GM12878 (cell line): ENCODE measurements at regions not wholly inside any gene's neighbourhood (a gene's known extent, or its start where the extent isn't known, plus 50 kb on each side); places are given as distances from the start of the nearest gene placed in this dataset.

Experiments
- ATAC-seq: fragments of 200-7000 bp; cut with Tn5 transposase; 3 replicates; pipeline ENCODE4 v1.9.1; 2020; ENCODE audit warnings: mild to moderate bottlenecking, moderate library complexity
- BruUV-seq: library from RNA; stranded (reverse); fragments of 400-500 nt; replicated peaks from 2 replicates; lab custom pipeline; 2021; lab: Mats Ljungman, UMichigan
- CTCF ChIA-PET: fragments of 300-600 bp; sonication (Branson Sonifier 250); formaldehyde crosslinking; extraction: SDS; loops from one replicate; lab custom pipeline; 2021; ENCODE audit warnings: inconsistent platforms; lab: Yijun Ruan, JAX
- POLR2A ChIA-PET: fragments of 350-600 bp; formaldehyde crosslinking; extraction: SDS; loops from one replicate; lab custom pipeline; 2021; ENCODE audit warnings: inconsistent platforms; lab: Charles Lee
- RAD21 ChIA-PET: fragments of 300-600 bp; sonication (Branson Sonifier 250); formaldehyde crosslinking; loops from one replicate; lab custom pipeline; 2023; ENCODE audit warnings: antibody characterized with exemption; ENCODE audit not compliant: unreplicated experiment; lab: Charles Lee
- SMC1A ChIA-PET: fragments of 300-600 bp; sonication (Branson Sonifier 250); formaldehyde crosslinking; loops from one replicate; lab custom pipeline; 2023; ENCODE audit not compliant: unreplicated experiment, uncharacterized antibody; lab: Charles Lee
- DNase-seq: peaks from one replicate; pipeline ENCODE4 v3.0.0-alpha.2; 2011; ENCODE audit warnings: low read depth, low spot score
- FAIRE-seq: peaks from 3 replicates; lab custom pipeline; 2011; peaks lifted over from hg19 to GRCh38; lab: Jason Lieb, UNC
- H2AFZ ChIP-seq: 2 replicates; pipeline ENCODE4 v1.6.0; 2011; ENCODE audit warnings: low read depth, low read length, control low read depth; ENCODE audit not compliant: control insufficient read depth
- H3K27ac ChIP-seq: 2 replicates; pipeline ENCODE4 v1.5.1; 2011; ENCODE audit warnings: control low read depth; ENCODE audit not compliant: control insufficient read depth, insufficient read depth
- H3K27me3 ChIP-seq, 2 experiments: replicated peaks in 1 of 2; 2 replicates each; pipeline versions ENCODE4 v1.6.0 to v1.6.1; 2011; ENCODE audit warnings: low read length in 1 of 2; ENCODE audit not compliant: control insufficient read depth in 2 of 2, insufficient read depth in 2 of 2
- H3K36me3 ChIP-seq, 2 experiments: 2 replicates each; pipeline ENCODE4 v1.5.1; 2011; ENCODE audit warnings: low read length in 1 of 2; ENCODE audit not compliant: control insufficient read depth in 2 of 2, insufficient read depth in 2 of 2
- H3K4me1 ChIP-seq: 2 replicates; pipeline ENCODE4 v1.6.1; 2011; ENCODE audit warnings: mild to moderate bottlenecking, low read length, moderate library complexity, mixed read lengths; ENCODE audit not compliant: control insufficient read depth, insufficient read depth
- H3K4me2 ChIP-seq: 2 replicates; pipeline ENCODE4 v1.6.0; 2011; ENCODE audit warnings: control low read depth; ENCODE audit not compliant: control insufficient read depth, insufficient read depth
- H3K4me3 ChIP-seq: fragments of 200-600 bp; sonication (generic); 2 replicates; pipeline ENCODE4 v1.5.1; 2016
- H3K79me2 ChIP-seq: 2 replicates; pipeline ENCODE4 v1.6.0; 2011; ENCODE audit warnings: low read length; ENCODE audit not compliant: control insufficient read depth, insufficient read depth
- H3K9ac ChIP-seq: 2 replicates; pipeline ENCODE4 v1.8.0; 2011; ENCODE audit warnings: low read length, control low read depth, mixed read lengths; ENCODE audit not compliant: control insufficient read depth, insufficient read depth
- H3K9me3 ChIP-seq: replicated peaks from 3 replicates; pipeline ENCODE4 v1.5.1; 2011; ENCODE audit warnings: mild to moderate bottlenecking, low read length; ENCODE audit not compliant: control insufficient read depth, insufficient read depth
- H4K20me1 ChIP-seq: 2 replicates; pipeline ENCODE4 v1.6.0; 2011; ENCODE audit not compliant: control insufficient read depth, insufficient read depth
- PKNOX1 ChIP-seq: fragments of 450-650 bp; IDR thresholded peaks from 2 replicates; pipeline ENCODE4 v1.6.1; 2016; ENCODE audit warnings: mild to moderate bottlenecking
- REST ChIP-seq: IDR thresholded peaks from 2 replicates; pipeline ENCODE4 v1.6.1; 2012; ENCODE audit warnings: mild to moderate bottlenecking, low read depth, low read length
- WGBS: methylation state at CpG from one replicate; pipeline ENCODE4 v1.1.6; 2016; ENCODE audit warnings: low lambda C conversion rate; ENCODE audit not compliant: insufficient replicate concordance, insufficient coverage; ENCODE audit errors: missing lambda C conversion rate; 5-methylcytosine and 5-hydroxymethylcytosine counted together
- in situ Hi-C: fragments of 300-500 bp; cut with MboI; formaldehyde crosslinking; loops from 9 replicates; pipeline ENCODE4 v1.14.3; 2018; ENCODE audit warnings: mixed read lengths
- intact Hi-C: fragments of 100-400 bp; cut with micrococcal nuclease; formaldehyde crosslinking; loops from one replicate; pipeline ENCODE4 v1.14.2; 2022; ENCODE audit not compliant: unreplicated experiment

GRCh38 chr16:8026450-8026849 lies 563.9 kb downstream of the TMEM114 start:
- H3K9me3 ChIP-seq = no peaks in the 10 kb centered on the region; the same call in 2 of the 3 replicates
- ChIA-PET CTCF (no interaction called here), POLR2A (no interaction called here), SMC1A (interaction anchor here (0.8 kb wide), 1 partner anchor 107 kb away, joined by 3 read pairs; no protein-coding TSS in a partner anchor)
- FAIRE-seq (no peak), ATAC-seq (no peak)
- in situ Hi-C loops (no loop called here), intact Hi-C loops (no loop called here)
- no peak overlapping the region for H3K27ac ChIP-seq
- no peaks in the 10 kb centered on the region for H3K79me2 ChIP-seq
- 47% methylated on average over 5 of the region's 5 CpGs for WGBS
- no TSS peak for BruUV-seq
- H4K20me1 ChIP-seq = no peaks in the 10 kb centered on the region
- TF ChIP-seq PKNOX1 = no peak
- peak; percentile 75; the same call in 1 of the 2 replicates for TF ChIP-seq REST
- TF ChIP-seq, all 136 proteins: peak for 1
- no peaks in the 10 kb centered on the region for H3K4me1 ChIP-seq
- DNase-seq = no peak
- H3K4me2 ChIP-seq = no peak overlapping the region
- H3K27me3 ChIP-seq = no peaks in the 10 kb centered on the region
- H3K9ac ChIP-seq = no peak overlapping the region
- H3K4me3 ChIP-seq = no peak overlapping the region
- no peaks in the 10 kb centered on the region for H3K36me3 ChIP-seq
- RAD21 ChIA-PET = no interaction called here
- no peak overlapping the region for H2AFZ ChIP-seq
